IPS-18a (cell line): ENCODE measurements at regions not wholly inside any gene's neighbourhood (a gene's known extent, or its start where the extent isn't known, plus 50 kb on each side); places are given as distances from the start of the nearest gene placed in this dataset.
"Not testable (repeated sequence)": the region's sequence is repeated elsewhere in the genome, so short reads cannot be mapped to it uniquely, and the experiment has no call there.

Experiments
- H3K27ac ChIP-seq: one replicate; pipeline ENCODE4 v1.5.1; 2013; ENCODE audit warnings: low read length
- H3K27me3 ChIP-seq: one replicate; pipeline ENCODE4 v1.6.1; 2013; ENCODE audit warnings: mild to moderate bottlenecking, low read length; ENCODE audit not compliant: control insufficient read depth, insufficient read depth
- H3K36me3 ChIP-seq: one replicate; pipeline ENCODE4 v1.6.1; 2013; ENCODE audit warnings: low read depth, low read length; ENCODE audit not compliant: control insufficient read depth
- H3K4me1 ChIP-seq: one replicate; pipeline ENCODE4 v1.6.1; 2013; ENCODE audit warnings: low read depth, low read length; ENCODE audit not compliant: control insufficient read depth
- H3K4me3 ChIP-seq: one replicate; pipeline ENCODE4 v1.5.1; 2013; ENCODE audit warnings: low read length
- H3K9ac ChIP-seq: one replicate; pipeline ENCODE4 v1.6.1; 2013; ENCODE audit warnings: mild to moderate bottlenecking, low read length, moderate library complexity
- H3K9me3 ChIP-seq: one replicate; pipeline ENCODE4 v1.6.1; 2013; ENCODE audit warnings: low read depth, low read length; ENCODE audit not compliant: control insufficient read depth

- no peaks in the 10 kb centered on the region for H3K9me3 ChIP-seq
Measured at GRCh38 chr11:38640854-38641253, 2042.8 kb upstream of the RAG2 start.

GRCh38 chr11:38612701-38613100 is 2014.7 kb upstream of the RAG2 start:
- Histone ChIP-seq H3K27me3 (no peaks in the 10 kb centered on the region), H3K27ac (no peak overlapping the region), H3K36me3 (no peaks in the 10 kb centered on the region), H3K9me3 (peaks cover 4% of the 10 kb centered on the region), H3K4me1 (no peaks in the 10 kb centered on the region), H3K4me3 (no peak overlapping the region), H3K9ac (no peak overlapping the region)

More at GRCh38 chr11:38640854-38641253, 2042.8 kb upstream of the RAG2 start:
- Histone ChIP-seq H3K27ac (no peak overlapping the region), H3K4me1 (no peaks in the 10 kb centered on the region), H3K4me3 (no peak overlapping the region), H3K9ac (no peak overlapping the region), H3K36me3 (no peaks in the 10 kb centered on the region), H3K27me3 (no peaks in the 10 kb centered on the region)

- not testable (repeated sequence) for H3K4me1 ChIP-seq, H3K36me3 ChIP-seq, H3K27me3 ChIP-seq, H3K27ac ChIP-seq, H3K9ac ChIP-seq, H3K9me3 ChIP-seq, H3K4me3 ChIP-seq
Measured at GRCh38 chr11:38601371-38601770, 2003.3 kb upstream of the RAG2 start.

GRCh38 chr11:38598418-38598817 is 2000.4 kb upstream of the RAG2 start:
- Histone ChIP-seq H3K9ac (no peak overlapping the region), H3K27ac (no peak overlapping the region), H3K27me3 (no peaks in the 10 kb centered on the region), H3K9me3 (no peaks in the 10 kb centered on the region), H3K36me3 (no peaks in the 10 kb centered on the region), H3K4me3 (no peak overlapping the region), H3K4me1 (no peaks in the 10 kb centered on the region)

- not testable (repeated sequence) for H3K27ac ChIP-seq, H3K9me3 ChIP-seq, H3K9ac ChIP-seq, H3K36me3 ChIP-seq, H3K4me3 ChIP-seq, H3K4me1 ChIP-seq, H3K27me3 ChIP-seq
Measured at GRCh38 chr11:38595359-38596016, 1997.5 kb upstream of the RAG2 start.

GRCh38 chr11:38594895-38595294 is 1996.9 kb upstream of the RAG2 start:
- no peak overlapping the region for H3K4me3 ChIP-seq

GRCh38 chr11:38593649-38594048 is 1995.6 kb upstream of the RAG2 start:
- no peaks in the 10 kb centered on the region for H3K27me3 ChIP-seq
- H3K36me3 ChIP-seq: no peaks in the 10 kb centered on the region
- H3K9me3 ChIP-seq: no peaks in the 10 kb centered on the region
- H3K9ac ChIP-seq: no peak overlapping the region
- no peak overlapping the region for H3K4me3 ChIP-seq
- no peak overlapping the region for H3K27ac ChIP-seq
- H3K4me1 ChIP-seq: no peaks in the 10 kb centered on the region

More at GRCh38 chr11:38594895-38595294, 1996.9 kb upstream of the RAG2 start:
- Histone ChIP-seq H3K9me3 (no peaks in the 10 kb centered on the region), H3K27ac (no peak overlapping the region), H3K27me3 (no peaks in the 10 kb centered on the region), H3K4me1 (no peaks in the 10 kb centered on the region), H3K36me3 (no peaks in the 10 kb centered on the region), H3K9ac (no peak overlapping the region)

GRCh38 chr11:38582756-38583155 is 1984.7 kb upstream of the RAG2 start:
- H3K27ac ChIP-seq: no peak overlapping the region
- H3K9me3 ChIP-seq: peaks cover 4% of the 10 kb centered on the region
- no peak overlapping the region for H3K4me3 ChIP-seq
- H3K4me1 ChIP-seq: peaks cover 8% of the 10 kb centered on the region
- H3K9ac ChIP-seq: no peak overlapping the region
- no peaks in the 10 kb centered on the region for H3K36me3 ChIP-seq
- no peaks in the 10 kb centered on the region for H3K27me3 ChIP-seq

GRCh38 chr11:38582151-38582550 is 1984.1 kb upstream of the RAG2 start:
- Histone ChIP-seq H3K9me3 (peaks cover 9% of the 10 kb centered on the region), H3K4me3 (no peak overlapping the region), H3K4me1 (peaks cover 8% of the 10 kb centered on the region), H3K27me3 (no peaks in the 10 kb centered on the region), H3K9ac (no peak overlapping the region), H3K27ac (no peak overlapping the region), H3K36me3 (no peaks in the 10 kb centered on the region)

GRCh38 chr11:38577769-38578168 is 1979.7 kb upstream of the RAG2 start:
- Histone ChIP-seq H3K27ac (no peak overlapping the region), H3K27me3 (no peaks in the 10 kb centered on the region), H3K9ac (no peak overlapping the region), H3K4me1 (peaks cover 2% of the 10 kb centered on the region), H3K36me3 (no peaks in the 10 kb centered on the region), H3K4me3 (no peak overlapping the region), H3K9me3 (peaks cover 9% of the 10 kb centered on the region)

- Histone ChIP-seq H3K4me1 (no peaks in the 10 kb centered on the region), H3K27ac (no peak overlapping the region), H3K4me3 (no peak overlapping the region), H3K36me3 (no peaks in the 10 kb centered on the region), H3K9me3 (no peaks in the 10 kb centered on the region), H3K9ac (no peak overlapping the region), H3K27me3 (no peaks in the 10 kb centered on the region)
Measured at GRCh38 chr11:38562562-38562961, 1964.5 kb upstream of the RAG2 start.

- H3K27me3 ChIP-seq: no peaks in the 10 kb centered on the region
- no peaks in the 10 kb centered on the region for H3K9me3 ChIP-seq
Measured at GRCh38 chr11:38553148-38553547, 1955.1 kb upstream of the RAG2 start.

More at GRCh38 chr11:38553148-38553547, 1955.1 kb upstream of the RAG2 start:
- Histone ChIP-seq H3K4me3 (no peak overlapping the region), H3K4me1 (no peaks in the 10 kb centered on the region), H3K9ac (no peak overlapping the region), H3K36me3 (no peaks in the 10 kb centered on the region), H3K27ac (no peak overlapping the region)
